IMR-90 (cell line): ENCODE measurements at regions not wholly inside any gene's neighbourhood (a gene's known extent, or its start where the extent isn't known, plus 50 kb on each side); places are given as distances from the start of the nearest gene placed in this dataset.

Experiments used
- ATAC-seq: fragments of 200-7000 bp; cut with Tn5 transposase; 2 replicates; pipeline ENCODE4 v1.9.1; 2020; ENCODE audit warnings: low read depth, mild to moderate bottlenecking, moderate library complexity
- BruUV-seq: library from RNA; stranded (reverse); fragments of 400-500 nt; replicated peaks from 2 replicates; lab custom pipeline; 2021; lab: Mats Ljungman, UMichigan
- CTCF ChIA-PET: fragments of 300-600 bp; formaldehyde crosslinking; extraction: SDS; loops from one replicate; lab custom pipeline; 2021; ENCODE audit warnings: antibody characterized with exemption; lab: Yijun Ruan, JAX
- POLR2A ChIA-PET: fragments of 300-600 bp; sonication (Branson Sonifier 250); formaldehyde crosslinking; loops from one replicate; lab custom pipeline; 2022; ENCODE audit warnings: antibody characterized with exemption; ENCODE audit not compliant: unreplicated experiment; lab: Charles Lee
- DNase-seq: peaks from one replicate; pipeline ENCODE4 v3.0.0; 2013
- H2AFZ ChIP-seq: replicated peaks from 2 replicates; pipeline ENCODE3; 2013; ENCODE audit warnings: low read length, mild to moderate bottlenecking; ENCODE audit not compliant: poor library complexity
- H2AK5ac ChIP-seq: 2 replicates; pipeline ENCODE4 v1.6.1; 2013; ENCODE audit warnings: low read depth, low read length, inconsistent platforms
- H2AK9ac ChIP-seq: replicated peaks from 2 replicates; pipeline ENCODE3; 2013; ENCODE audit warnings: mild to moderate bottlenecking, low read depth, low read length, moderate library complexity; ENCODE audit not compliant: poor library complexity
- H2BK120ac ChIP-seq: 2 replicates; pipeline ENCODE4 v1.6.1; 2013; ENCODE audit warnings: low read depth, low read length, inconsistent platforms
- H2BK15ac ChIP-seq: 3 replicates; pipeline ENCODE4 v1.6.1; 2013; ENCODE audit warnings: low read depth, low read length, inconsistent platforms
- H2BK20ac ChIP-seq: 2 replicates; pipeline ENCODE4 v1.6.1; 2013; ENCODE audit warnings: low read depth, mild to moderate bottlenecking, inconsistent platforms, low read length, moderate library complexity
- H2BK5ac ChIP-seq: 2 replicates; pipeline ENCODE4 v1.6.1; 2013; ENCODE audit warnings: mild to moderate bottlenecking, low read depth, low read length, inconsistent platforms; ENCODE audit not compliant: poor library complexity, severe bottlenecking
- H3K14ac ChIP-seq: replicated peaks from 2 replicates; pipeline ENCODE4 v1.6.1; 2013; ENCODE audit warnings: low read depth, low read length, inconsistent platforms
- H3K18ac ChIP-seq: 2 replicates; pipeline ENCODE4 v1.6.1; 2013; ENCODE audit warnings: low read depth, low read length, control low read depth
- H3K23ac ChIP-seq: 2 replicates; pipeline ENCODE4 v1.6.1; 2013; ENCODE audit warnings: low read depth, low read length, inconsistent platforms
- H3K27ac ChIP-seq: 2 replicates; pipeline ENCODE4 v1.5.1; 2013; ENCODE audit warnings: mild to moderate bottlenecking, control low read depth, low read length; ENCODE audit not compliant: insufficient read depth
- H3K27me3 ChIP-seq: 2 replicates; pipeline ENCODE4 v1.6.1; 2013; ENCODE audit warnings: low read length; ENCODE audit not compliant: control insufficient read depth, insufficient read depth
- H3K36me3 ChIP-seq: 2 replicates; pipeline ENCODE4 v1.6.1; 2013; ENCODE audit warnings: low read length, mixed read lengths; ENCODE audit not compliant: control insufficient read depth, insufficient read depth
- H3K4ac ChIP-seq: 2 replicates; pipeline ENCODE4 v1.6.1; 2013; ENCODE audit warnings: low read depth, low read length, inconsistent platforms
- H3K4me1 ChIP-seq: 2 replicates; pipeline ENCODE4 v1.6.1; 2013; ENCODE audit warnings: low read length, mixed read lengths; ENCODE audit not compliant: control insufficient read depth, insufficient read depth
- H3K4me2 ChIP-seq: 2 replicates; pipeline ENCODE4 v1.6.1; 2013; ENCODE audit warnings: low read depth, mild to moderate bottlenecking, control low read depth, low read length, moderate library complexity
- H3K4me3 ChIP-seq: 2 replicates; pipeline ENCODE4 v1.5.1; 2013; ENCODE audit warnings: low read depth, mild to moderate bottlenecking, control low read depth, low read length, moderate library complexity; ENCODE audit not compliant: insufficient read depth
- H3K56ac ChIP-seq: 2 replicates; pipeline ENCODE4 v1.6.1; 2013; ENCODE audit warnings: low read length, inconsistent platforms; ENCODE audit not compliant: insufficient read depth; ENCODE audit errors: extremely low read depth
- H3K79me1 ChIP-seq, 2 experiments: 2 replicates each; pipeline ENCODE4 v1.6.1; 2013; ENCODE audit warnings: low read length in 2 of 2, inconsistent platforms in 1 of 2, low read depth in 1 of 2
- H3K9ac ChIP-seq: 2 replicates; pipeline ENCODE4 v1.6.1; 2013; ENCODE audit warnings: low read depth, low read length, control low read depth
- H3K9me1 ChIP-seq: 2 replicates; pipeline ENCODE4 v1.6.1; 2013; ENCODE audit warnings: low read length, inconsistent platforms; ENCODE audit not compliant: insufficient read depth
- H3K9me3 ChIP-seq: 2 replicates; pipeline ENCODE4 v1.6.1; 2013; ENCODE audit warnings: low read length; ENCODE audit not compliant: control insufficient read depth, insufficient read depth
- H4K20me1 ChIP-seq: 2 replicates; pipeline ENCODE4 v1.6.1; 2013; ENCODE audit warnings: low read length, inconsistent platforms; ENCODE audit not compliant: insufficient read depth
- H4K5ac ChIP-seq: 2 replicates; pipeline ENCODE4 v1.6.1; 2013; ENCODE audit warnings: mild to moderate bottlenecking, low read depth, low read length, control low read depth
- H4K8ac ChIP-seq, 2 experiments: 2 replicates each; pipeline ENCODE4 v1.6.1; 2013; ENCODE audit warnings: low read depth in 2 of 2, low read length in 2 of 2, control low read depth in 1 of 2, inconsistent platforms in 1 of 2
- H4K91ac ChIP-seq: 2 replicates; pipeline ENCODE4 v1.6.1; 2013; ENCODE audit warnings: low read depth, low read length, inconsistent platforms; ENCODE audit not compliant: insufficient read depth
- CHD1 ChIP-seq: IDR thresholded peaks from 2 replicates; pipeline ENCODE4 v1.6.1; 2012; ENCODE audit warnings: low read depth, low read length, improper control_type of control experiment
- FOS ChIP-seq: fragments of 150-350 bp; IDR thresholded peaks from 2 replicates; pipeline ENCODE4 v1.6.1; 2016; ENCODE audit warnings: low read depth, low read length
- MXI1 ChIP-seq: IDR thresholded peaks from 2 replicates; pipeline ENCODE4 v1.6.1; 2012; ENCODE audit warnings: low read depth, mild to moderate bottlenecking, low read length, moderate library complexity, borderline replicate concordance
- SMC3 ChIP-seq: fragments of 150-350 bp; IDR thresholded peaks from 2 replicates; pipeline ENCODE4 v1.6.1; 2016; ENCODE audit warnings: low read depth, mild to moderate bottlenecking, antibody characterized with exemption, low read length, moderate library complexity
- USF2 ChIP-seq: fragments of 150-350 bp; IDR thresholded peaks from 2 replicates; pipeline ENCODE4 v1.6.1; 2017; ENCODE audit warnings: mild to moderate bottlenecking, antibody characterized with exemption, low read length, low read depth
- WGBS, 2 experiments: methylation state at CpG; one replicate each; pipeline versions ENCODE4 v1.1.5 to v1.1.7; 2013; ENCODE audit warnings: missing lambda C conversion rate in 2 of 2; ENCODE audit not compliant: insufficient read length in 1 of 2; ENCODE audit errors: extremely low coverage in 2 of 2; 5-methylcytosine and 5-hydroxymethylcytosine counted together
- dilution Hi-C: fragments of 300-500 bp; cut with HindIII; formaldehyde crosslinking; loops from one replicate; pipeline ENCODE4 v1.14.3; 2018; ENCODE audit warnings: low sequenced_read_pairs; ENCODE audit not compliant: unreplicated experiment
- in situ Hi-C: fragments of 300-500 bp; cut with MboI; formaldehyde crosslinking; loops from 3 replicates; pipeline ENCODE4 v1.14.3; 2019; ENCODE audit warnings: low sequenced_read_pairs, inconsistent platforms, mixed read lengths
- intact Hi-C: fragments of 100-400 bp; cut with micrococcal nuclease; formaldehyde crosslinking; loops from 2 replicates; pipeline ENCODE4 v1.10.0; 2022

GRCh38 chr16:11412175-11412904 is 67.1 kb downstream of the RMI2 start:
- Histone ChIP-seq H2AFZ (no peak overlapping the region), H2BK5ac (no peak overlapping the region), H4K8ac (no peak overlapping the region), H2BK120ac (no peak overlapping the region), H3K23ac (no peak overlapping the region), H3K4me3 (no peak overlapping the region), H3K36me3 (no peaks in the 10 kb centered on the region), H4K91ac (no peak overlapping the region), H3K56ac (no peak overlapping the region), H4K5ac (no peak overlapping the region), H2BK20ac (no peak overlapping the region), H2AK9ac (no peak overlapping the region), H3K9ac (no peak overlapping the region), H2AK5ac (no peak overlapping the region), H3K4me1 (peaks cover 11% of the 10 kb centered on the region), H3K4me2 (no peak overlapping the region), H3K79me1 (no peaks in the 10 kb centered on the region), H3K27me3 (no peaks in the 10 kb centered on the region; the same call in 1 of the 2 replicates), H3K27ac (no peak overlapping the region), H3K14ac (no peak overlapping the region), H3K4ac (no peak overlapping the region), H2BK15ac (no peak overlapping the region), H3K9me1 (no peaks in the 10 kb centered on the region), H3K18ac (no peak overlapping the region), H3K9me3 (no peaks in the 10 kb centered on the region), H4K20me1 (peaks cover 3% of the 10 kb centered on the region; the same call in 1 of the 2 replicates)
- DNase-seq (no peak), ATAC-seq (no peak)
- WGBS, 2 experiments: 80% methylated on average over 4 of the region's 10 CpGs; no CpG with 5 or more reads in 1 of the 2 experiments
- CTCF ChIA-PET: no interaction called here
- POLR2A ChIA-PET: no interaction called here
- dilution Hi-C loops (no loop called here), intact Hi-C loops (no loop called here), in situ Hi-C loops (loop anchor here (5.0 kb wide), 1 partner anchor 230 kb away; no protein-coding TSS in a partner anchor)
- TF ChIP-seq SMC3 (no peak), CHD1 (no peak), FOS (no peak), USF2 (no peak), MXI1 (no peak)
- BruUV-seq: no TSS peak
